Calu3 (cell line): ENCODE measurements at regions not wholly inside any gene's neighbourhood (a gene's known extent, or its start where the extent isn't known, plus 50 kb on each side); places are given as distances from the start of the nearest gene placed in this dataset.

Source experiments
- BruUV-seq: library from RNA; stranded (reverse); fragments of 400-500 nt; replicated peaks from 2 replicates; lab custom pipeline; 2021; lab: Mats Ljungman, UMichigan
- CTCF ChIA-PET: fragments of 300-600 bp; sonication (Branson Sonifier 250); formaldehyde crosslinking; loops from one replicate; lab custom pipeline; 2022; ENCODE audit warnings: antibody characterized with exemption; lab: Charles Lee
- DNase-seq: peaks from one replicate; pipeline ENCODE4 v3.0.0; 2022
- H3K27ac Mint-ChIP-seq: one replicate; pipeline ENCODE4 v1.8.0; 2022; ENCODE audit warnings: mixed read lengths; ENCODE audit not compliant: unreplicated experiment
- H3K27me3 Mint-ChIP-seq: one replicate; pipeline ENCODE4 v1.8.0; 2022; ENCODE audit warnings: mixed read lengths; ENCODE audit not compliant: unreplicated experiment
- H3K36me3 Mint-ChIP-seq: one replicate; pipeline ENCODE4 v1.8.0; 2022; ENCODE audit warnings: mild to moderate bottlenecking, moderate library complexity, mixed read lengths; ENCODE audit not compliant: insufficient read depth, unreplicated experiment
- H3K4me1 Mint-ChIP-seq: one replicate; pipeline ENCODE4 v1.8.0; 2022; ENCODE audit warnings: mild to moderate bottlenecking, low read depth, mixed read lengths; ENCODE audit not compliant: unreplicated experiment
- H3K4me3 Mint-ChIP-seq: one replicate; pipeline ENCODE4 v1.8.0; 2022; ENCODE audit warnings: mild to moderate bottlenecking, low read depth, moderate library complexity, mixed read lengths; ENCODE audit not compliant: unreplicated experiment
- H3K9me3 Mint-ChIP-seq: one replicate; pipeline ENCODE4 v1.8.0; 2022; ENCODE audit warnings: low read depth, mixed read lengths; ENCODE audit not compliant: unreplicated experiment
- intact Hi-C: fragments of 100-400 bp; cut with micrococcal nuclease; formaldehyde crosslinking; loops from one replicate; pipeline ENCODE4 v1.10.0; 2022; ENCODE audit not compliant: unreplicated experiment
- TF ChIP-seq, protein P1 (sequence below): fragments of 200-600 bp; IDR thresholded peaks from one replicate; pipeline ENCODE4 v1.8.0; 2022; ENCODE audit warnings: antibody characterized with exemption; ENCODE audit not compliant: unreplicated experiment

DNA sequence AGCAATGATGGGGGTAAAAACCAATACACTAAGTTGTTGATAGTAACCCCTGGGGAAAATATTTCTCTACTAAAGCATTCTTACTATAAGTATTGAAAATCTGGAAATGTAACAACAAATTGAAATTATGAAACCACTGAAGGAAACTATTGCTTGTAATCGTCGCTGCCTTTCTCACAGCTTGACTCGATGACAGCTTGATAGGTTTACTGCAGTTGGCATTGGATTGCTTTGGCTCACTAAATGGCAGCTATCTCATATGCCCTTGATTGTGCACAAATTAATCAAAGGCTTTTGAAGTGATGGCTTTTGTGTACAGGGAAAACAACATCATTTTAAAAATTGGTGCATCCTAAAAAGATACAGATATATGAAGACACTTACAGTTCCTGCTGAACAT, 419.6 kb upstream of the TENM3 start:
- intact Hi-C loops: no loop called here
- H3K27me3 Mint-ChIP-seq: no peaks in the 10 kb centered on the region
- CTCF ChIA-PET: no interaction called here
- no peaks in the 10 kb centered on the region for H3K36me3 Mint-ChIP-seq
- H3K9me3 Mint-ChIP-seq: no peaks in the 10 kb centered on the region
- H3K4me1 Mint-ChIP-seq: no peaks in the 10 kb centered on the region
- H3K4me3 Mint-ChIP-seq: no peak overlapping the region
- H3K27ac Mint-ChIP-seq: no peak overlapping the region
- TF ChIP-seq, protein P1, sequence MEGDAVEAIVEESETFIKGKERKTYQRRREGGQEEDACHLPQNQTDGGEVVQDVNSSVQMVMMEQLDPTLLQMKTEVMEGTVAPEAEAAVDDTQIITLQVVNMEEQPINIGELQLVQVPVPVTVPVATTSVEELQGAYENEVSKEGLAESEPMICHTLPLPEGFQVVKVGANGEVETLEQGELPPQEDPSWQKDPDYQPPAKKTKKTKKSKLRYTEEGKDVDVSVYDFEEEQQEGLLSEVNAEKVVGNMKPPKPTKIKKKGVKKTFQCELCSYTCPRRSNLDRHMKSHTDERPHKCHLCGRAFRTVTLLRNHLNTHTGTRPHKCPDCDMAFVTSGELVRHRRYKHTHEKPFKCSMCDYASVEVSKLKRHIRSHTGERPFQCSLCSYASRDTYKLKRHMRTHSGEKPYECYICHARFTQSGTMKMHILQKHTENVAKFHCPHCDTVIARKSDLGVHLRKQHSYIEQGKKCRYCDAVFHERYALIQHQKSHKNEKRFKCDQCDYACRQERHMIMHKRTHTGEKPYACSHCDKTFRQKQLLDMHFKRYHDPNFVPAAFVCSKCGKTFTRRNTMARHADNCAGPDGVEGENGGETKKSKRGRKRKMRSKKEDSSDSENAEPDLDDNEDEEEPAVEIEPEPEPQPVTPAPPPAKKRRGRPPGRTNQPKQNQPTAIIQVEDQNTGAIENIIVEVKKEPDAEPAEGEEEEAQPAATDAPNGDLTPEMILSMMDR: no peak
- BruUV-seq: no TSS peak
- DNase-seq: no peak

DNA sequence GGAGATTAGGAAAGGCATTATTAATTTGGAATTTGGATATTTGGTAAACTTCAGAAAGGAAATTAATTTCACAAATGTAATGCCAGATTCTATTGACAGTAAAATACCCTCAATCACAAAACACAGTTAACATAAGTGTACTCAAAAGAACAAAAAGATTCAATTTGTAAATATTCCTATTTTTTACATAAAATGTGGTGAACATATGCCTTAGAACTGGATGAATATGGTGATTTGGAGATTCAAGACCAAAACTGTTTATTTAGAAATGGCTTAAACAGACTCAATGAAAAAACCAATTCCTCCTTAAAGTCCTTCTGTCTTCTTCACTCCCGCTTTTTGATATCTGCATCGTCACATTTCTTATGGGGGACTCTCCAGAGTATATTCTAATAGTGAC, 417.6 kb upstream of the TENM3 start:
- H3K9me3 Mint-ChIP-seq: no peaks in the 10 kb centered on the region
- intact Hi-C loops: no loop called here

DNA sequence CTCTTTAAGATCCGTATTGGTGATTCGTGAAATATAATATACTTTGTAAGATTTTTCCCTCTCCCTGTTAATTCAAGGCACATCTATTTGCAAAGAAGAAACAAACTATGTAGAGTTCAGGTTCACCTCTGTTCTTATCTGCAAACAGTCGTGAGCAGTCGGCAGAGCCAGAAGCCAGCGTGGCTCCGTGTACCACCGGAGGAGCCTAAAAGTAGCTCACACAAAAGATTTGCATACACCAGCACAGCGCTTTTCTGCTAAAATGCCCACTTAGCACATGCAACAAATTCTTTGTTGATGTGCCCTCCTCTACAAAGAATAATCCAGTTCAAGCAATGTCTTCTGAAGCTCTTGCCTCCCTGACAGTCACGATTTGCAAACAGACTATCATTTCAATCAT, 416.0 kb upstream of the TENM3 start:
- Mint-ChIP-seq H3K27ac (no peak overlapping the region), H3K9me3 (no peaks in the 10 kb centered on the region), H3K4me1 (no peaks in the 10 kb centered on the region), H3K36me3 (no peaks in the 10 kb centered on the region), H3K27me3 (no peaks in the 10 kb centered on the region), H3K4me3 (no peak overlapping the region)
- intact Hi-C loops: no loop called here
- no peak for DNase-seq
- no TSS peak for BruUV-seq
- TF ChIP-seq, protein P1: no peak
- CTCF ChIA-PET: no interaction called here

More for the DNA sequence above, 417.6 kb upstream of the TENM3 start:
- H3K36me3 Mint-ChIP-seq: no peaks in the 10 kb centered on the region
- CTCF ChIA-PET: no interaction called here
- no peaks in the 10 kb centered on the region for H3K27me3 Mint-ChIP-seq
- no peaks in the 10 kb centered on the region for H3K4me1 Mint-ChIP-seq
- DNase-seq: no peak
- no peak overlapping the region for H3K4me3 Mint-ChIP-seq
- H3K27ac Mint-ChIP-seq: no peak overlapping the region
- TF ChIP-seq, protein P1: no peak
- BruUV-seq: no TSS peak

DNA sequence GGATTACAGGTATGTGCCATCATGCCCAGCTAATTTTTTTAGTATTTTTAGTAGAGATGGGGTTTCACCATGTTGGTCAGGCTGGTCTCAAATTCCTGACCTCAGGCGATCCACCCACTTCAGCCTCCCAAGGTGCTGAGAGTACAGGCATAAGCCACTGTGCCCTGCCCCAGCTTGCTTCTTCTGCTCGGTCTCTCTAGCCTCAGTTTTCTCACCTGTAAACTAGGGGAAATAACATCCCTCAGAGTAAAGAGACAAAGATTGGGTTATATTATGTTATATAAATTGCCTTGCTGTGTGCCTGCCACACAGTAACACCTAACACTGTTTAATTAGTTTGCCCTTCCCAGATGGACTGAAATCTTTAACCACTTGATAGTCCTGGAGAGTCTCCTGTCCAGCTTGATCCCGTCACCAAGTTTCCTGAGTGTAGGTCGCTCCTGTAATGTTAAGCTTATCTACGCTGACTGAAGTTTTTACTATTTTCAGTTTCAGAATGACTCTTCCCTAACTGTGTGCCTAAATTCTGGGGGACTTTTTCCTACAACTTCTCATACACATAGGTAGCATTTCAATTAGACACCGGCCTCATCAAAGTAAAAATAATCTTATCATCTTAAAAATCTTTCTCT, 412.7 kb upstream of the TENM3 start:
- intact Hi-C loops: no loop called here
- CTCF ChIA-PET: no interaction called here
- H3K4me3 Mint-ChIP-seq: no peak overlapping the region
- H3K27ac Mint-ChIP-seq: no peak overlapping the region
- no peak for DNase-seq
- H3K36me3 Mint-ChIP-seq: no peaks in the 10 kb centered on the region
- TF ChIP-seq, protein P1: no peak
- no peaks in the 10 kb centered on the region for H3K27me3 Mint-ChIP-seq
- no peaks in the 10 kb centered on the region for H3K9me3 Mint-ChIP-seq
- BruUV-seq: no TSS peak
- H3K4me1 Mint-ChIP-seq: no peaks in the 10 kb centered on the region
